Stimulated activated CD4-positive, alpha-beta T cell treated with anti-CD3 and anti-CD28 coated beads, Interleukin-15, amount 100 ng/mL, for 24 hours (primary cell): ENCODE measurements at regions not wholly inside any gene's neighbourhood (a gene's known extent, or its start where the extent isn't known, plus 50 kb on each side); places are given as distances from the start of the nearest gene placed in this dataset.

Experiments used
- DNase-seq: peaks from one replicate; pipeline ENCODE4 v3.0.0-alpha.2; 2020

GRCh38 chrX:39873117-39873516 is 224.6 kb downstream of the BCOR start:
- DNase-seq = no peak

GRCh38 chrX:39874202-39874816 is 223.4 kb downstream of the BCOR start:
- DNase-seq = peak; percentile 78

GRCh38 chrX:39875834-39876628 is 221.7 kb downstream of the BCOR start:
- DNase-seq = no peak

- no peak for DNase-seq
Measured at GRCh38 chrX:39877905-39878304, 219.9 kb downstream of the BCOR start.

- DNase-seq = peak; percentile 63
Measured at GRCh38 chrX:39883666-39884065, 214.1 kb downstream of the BCOR start.

- DNase-seq = no peak
Measured at GRCh38 chrX:39886282-39886681, 211.5 kb downstream of the BCOR start.

GRCh38 chrX:39888730-39889129 is 209.0 kb downstream of the BCOR start:
- DNase-seq = no peak

- DNase-seq = no peak
Measured at GRCh38 chrX:39889704-39890103, 208.1 kb downstream of the BCOR start.

- no peak for DNase-seq
Measured at GRCh38 chrX:39890807-39891206, 207.0 kb downstream of the BCOR start.

- no peak for DNase-seq
Measured at GRCh38 chrX:39891781-39892180, 206.0 kb downstream of the BCOR start.

GRCh38 chrX:39893417-39894338 is 204.1 kb downstream of the BCOR start:
- no peak for DNase-seq

- no peak for DNase-seq
Measured at GRCh38 chrX:39894683-39895082, 203.1 kb downstream of the BCOR start.

GRCh38 chrX:39895218-39896110 is 202.3 kb downstream of the BCOR start:
- DNase-seq = no peak

- DNase-seq = no peak
Measured at GRCh38 chrX:39896951-39897740, 200.6 kb downstream of the BCOR start.

- no peak for DNase-seq
Measured at GRCh38 chrX:39897741-39898097, 200.0 kb downstream of the BCOR start.

GRCh38 chrX:39898147-39898546 is 199.6 kb downstream of the BCOR start:
- DNase-seq = no peak

GRCh38 chrX:39899059-39899458 is 198.7 kb downstream of the BCOR start:
- DNase-seq = no peak

GRCh38 chrX:39899856-39900776 is 197.6 kb downstream of the BCOR start:
- DNase-seq = no peak

GRCh38 chrX:39900777-39901170 is 197.0 kb downstream of the BCOR start:
- no peak for DNase-seq

- DNase-seq = no peak
Measured at GRCh38 chrX:39903343-39903742, 194.4 kb downstream of the BCOR start.

GRCh38 chrX:39903937-39904336 is 193.8 kb downstream of the BCOR start:
- DNase-seq = peak; percentile 30
